Gastroesophageal sphincter (tissue), 4 donors: ENCODE measurements at regions not wholly inside any gene's neighbourhood (a gene's known extent, or its start where the extent isn't known, plus 50 kb on each side); places are given as distances from the start of the nearest gene placed in this dataset.

Source experiments
- ATAC-seq: fragments of 150-250 bp; one replicate; pipeline ENCODE4 v1.9.1; 2016; ENCODE audit warnings: mild to moderate bottlenecking, moderate library complexity
- H3K27ac ChIP-seq, 4 donors: fragments of 200-600 bp; sonication (generic) in 3 of 4; 1 replicate in 3 of 4; 2 replicates in 1 of 4; pipeline ENCODE4 v1.5.1; 2016 to 2019
- H3K27me3 ChIP-seq: fragments of 200-600 bp; sonication (generic); one replicate; pipeline ENCODE4 v1.5.1; 2019
- H3K36me3 ChIP-seq, 2 donors: fragments of 200-600 bp; sonication (generic); one replicate each; pipeline ENCODE4 v1.5.1; 2019; ENCODE audit warnings: control low read depth in 1 of 2
- H3K4me1 ChIP-seq, 3 donors: fragments of 200-600 bp; sonication (generic); 1 replicate in 2 of 3; 2 replicates in 1 of 3; pipeline ENCODE4 v1.5.1; 2016 to 2019; ENCODE audit warnings: control low read depth in 2 of 3
- H3K4me3 ChIP-seq, 2 donors: fragments of 200-600 bp; sonication (generic); one replicate each; pipeline ENCODE4 v1.5.1; 2019; ENCODE audit warnings: mild to moderate bottlenecking in 1 of 2, moderate library complexity in 1 of 2
- H3K9me3 ChIP-seq, 3 donors: fragments of 200-600 bp; sonication (generic); one replicate each; pipeline ENCODE4 v1.5.1; 2017 to 2019; ENCODE audit warnings: control low read depth in 2 of 3
- EP300 ChIP-seq: sonication (generic); formaldehyde crosslinking; IDR thresholded peaks from one replicate; pipeline ENCODE4 v1.6.1; 2017; ENCODE audit warnings: antibody characterized with exemption, mild to moderate bottlenecking
- POLR2A ChIP-seq, 2 donors: fragments of 450-650 bp; IDR thresholded peaks; one replicate each; pipeline ENCODE4 v1.6.1; 2017; ENCODE audit warnings: antibody characterized with exemption in 2 of 2, mild to moderate bottlenecking in 2 of 2, moderate library complexity in 1 of 2
- POLR2AphosphoS5 ChIP-seq: sonication (generic); formaldehyde crosslinking; IDR thresholded peaks from one replicate; pipeline ENCODE4 v1.6.1; 2017; ENCODE audit warnings: antibody characterized with exemption
- WGBS, 2 donors: methylation state at CpG; one replicate each; pipeline ENCODE4 v1.1.5; 2018; ENCODE audit warnings: low coverage in 1 of 2; 5-methylcytosine and 5-hydroxymethylcytosine counted together
- TF ChIP-seq, protein P1 (sequence below), 4 experiments: fragments of 200-600 bp in 2 of 4; fragments of 450-650 bp in 2 of 4; sonication (generic) in 1 of 4; IDR thresholded peaks; one replicate each; pipeline ENCODE4 v1.5.1; 2017 to 2019; ENCODE audit warnings: antibody characterized with exemption in 4 of 4, mild to moderate bottlenecking in 2 of 4, moderate library complexity in 2 of 4

DNA sequence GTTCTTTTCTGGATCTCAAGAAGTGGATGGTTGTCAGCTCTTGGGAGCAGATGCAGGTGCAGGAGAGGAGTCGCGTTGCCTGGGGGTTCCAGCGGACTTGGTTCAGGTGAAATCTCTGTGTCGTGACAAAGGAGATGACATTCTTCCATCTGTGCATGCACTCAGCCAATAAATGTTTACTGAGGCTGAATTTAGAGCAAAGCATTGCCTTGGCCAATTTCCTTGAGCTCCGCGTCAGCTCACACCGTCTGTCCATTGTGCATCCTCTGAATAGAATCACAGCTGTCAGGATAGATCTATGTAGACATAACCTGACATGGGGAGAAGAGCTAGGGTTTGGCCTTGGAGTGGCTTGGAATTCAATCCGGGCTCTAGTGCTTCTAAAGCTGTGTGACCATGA lies 343.7 kb downstream of the GLRX3 start:
- Histone ChIP-seq H3K4me3 (no peak overlapping the region), H3K27me3 (peaks cover 32% of the 10 kb centered on the region), H3K9me3 (no peaks in the 10 kb centered on the region), H3K4me1 (no peaks in the 10 kb centered on the region), H3K27ac (no peak overlapping the region), H3K36me3 (no peaks in the 10 kb centered on the region)
- TF ChIP-seq POLR2AphosphoS5 (no peak), POLR2A (IDR thresholded peaks at IDR 0.05) (no peak), EP300 (no peak)
- TF ChIP-seq, protein P1, sequence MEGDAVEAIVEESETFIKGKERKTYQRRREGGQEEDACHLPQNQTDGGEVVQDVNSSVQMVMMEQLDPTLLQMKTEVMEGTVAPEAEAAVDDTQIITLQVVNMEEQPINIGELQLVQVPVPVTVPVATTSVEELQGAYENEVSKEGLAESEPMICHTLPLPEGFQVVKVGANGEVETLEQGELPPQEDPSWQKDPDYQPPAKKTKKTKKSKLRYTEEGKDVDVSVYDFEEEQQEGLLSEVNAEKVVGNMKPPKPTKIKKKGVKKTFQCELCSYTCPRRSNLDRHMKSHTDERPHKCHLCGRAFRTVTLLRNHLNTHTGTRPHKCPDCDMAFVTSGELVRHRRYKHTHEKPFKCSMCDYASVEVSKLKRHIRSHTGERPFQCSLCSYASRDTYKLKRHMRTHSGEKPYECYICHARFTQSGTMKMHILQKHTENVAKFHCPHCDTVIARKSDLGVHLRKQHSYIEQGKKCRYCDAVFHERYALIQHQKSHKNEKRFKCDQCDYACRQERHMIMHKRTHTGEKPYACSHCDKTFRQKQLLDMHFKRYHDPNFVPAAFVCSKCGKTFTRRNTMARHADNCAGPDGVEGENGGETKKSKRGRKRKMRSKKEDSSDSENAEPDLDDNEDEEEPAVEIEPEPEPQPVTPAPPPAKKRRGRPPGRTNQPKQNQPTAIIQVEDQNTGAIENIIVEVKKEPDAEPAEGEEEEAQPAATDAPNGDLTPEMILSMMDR (IDR thresholded peaks at IDR 0.05) = no peak
- ATAC-seq = no peak
- WGBS, 2 donors = 65 to 86% methylated on average over 8 of the region's 8 CpGs

DNA sequence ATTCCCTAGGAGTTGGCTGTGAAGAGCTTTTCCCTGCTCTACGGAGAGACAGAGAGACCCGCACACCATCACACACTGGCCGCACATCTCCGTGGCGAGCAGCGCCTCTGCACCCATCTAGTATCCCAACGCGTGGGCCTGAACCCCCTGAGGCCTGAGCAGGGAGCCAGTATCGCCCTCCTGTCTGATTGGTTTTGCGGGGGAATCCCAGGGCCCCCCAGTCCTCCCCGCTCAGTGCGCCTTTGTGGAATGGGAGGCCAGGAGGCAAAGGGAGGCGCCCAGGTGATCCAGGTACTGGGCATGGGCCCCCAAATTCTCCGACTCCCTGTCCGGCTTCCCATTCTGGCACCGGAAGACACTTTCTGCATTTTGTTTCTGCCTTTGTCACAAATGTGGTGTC lies 344.3 kb downstream of the GLRX3 start:
- Histone ChIP-seq H3K27ac (no peak overlapping the region), H3K36me3 (no peaks in the 10 kb centered on the region), H3K9me3 (no peaks in the 10 kb centered on the region), H3K4me1 (no peaks in the 10 kb centered on the region), H3K27me3 (peaks cover 38% of the 10 kb centered on the region), H3K4me3 (no peak overlapping the region)
- ATAC-seq = no peak
- 93 to 94% methylated on average over 6 to 7 of the region's 16 CpGs for WGBS, 2 donors
- TF ChIP-seq POLR2A (IDR thresholded peaks at IDR 0.05) (no peak), POLR2AphosphoS5 (no peak), EP300 (no peak)
- TF ChIP-seq, protein P1 (IDR thresholded peaks at IDR 0.05) = no peak

DNA sequence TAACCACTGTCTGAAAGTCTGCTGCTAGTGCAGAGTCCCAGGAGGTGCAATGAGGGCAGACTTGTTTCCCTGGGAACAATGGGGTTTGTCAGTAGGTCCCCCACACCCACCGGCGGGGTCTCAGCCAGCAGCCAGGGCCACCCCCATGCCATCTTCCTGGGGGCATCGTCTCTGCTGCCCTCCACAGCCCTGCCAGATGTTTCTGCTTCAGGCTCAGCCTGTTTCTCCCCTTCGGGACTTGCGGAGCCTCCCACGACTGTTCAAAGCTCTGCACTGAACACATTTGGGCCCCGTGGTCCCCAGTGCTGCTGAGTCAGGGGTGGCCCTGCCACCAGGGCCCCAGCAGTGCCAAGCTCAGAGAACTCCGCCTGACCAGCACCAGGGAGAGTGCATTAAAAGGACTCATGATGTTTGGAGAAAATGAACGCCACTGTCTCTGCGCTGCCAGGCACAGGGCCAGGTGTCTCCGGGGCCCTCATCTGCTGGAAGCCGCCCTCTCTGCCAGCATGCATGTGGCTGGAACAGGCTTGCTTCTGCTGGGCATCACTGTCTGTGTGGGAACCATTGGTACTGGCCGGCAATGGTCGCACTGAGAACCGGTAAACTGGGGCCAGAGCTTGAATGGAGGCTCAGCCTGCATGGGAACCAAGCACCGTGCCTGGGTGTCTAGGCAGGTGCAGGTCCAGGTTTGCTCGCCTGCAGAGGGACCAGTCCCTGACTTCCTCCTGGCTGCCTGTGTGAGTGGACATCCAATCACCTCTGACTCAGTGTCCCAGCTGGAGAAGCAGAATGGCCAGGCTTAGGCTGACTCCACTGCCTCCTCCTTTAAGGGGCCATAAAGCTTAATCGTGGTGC lies 345.1 kb downstream of the GLRX3 start:
- no peak for ATAC-seq
- H3K27ac ChIP-seq = no peak overlapping the region
- H3K4me1 ChIP-seq = no peaks in the 10 kb centered on the region
- 89% methylated on average over 3 of the region's 18 CpGs; no CpG with 5 or more reads in 1 of the 2 donors for WGBS, 2 donors
- TF ChIP-seq POLR2A (IDR thresholded peaks at IDR 0.05) (no peak), EP300 (no peak), POLR2AphosphoS5 (no peak)
- TF ChIP-seq, protein P1 (IDR thresholded peaks at IDR 0.05) = no peak
- H3K9me3 ChIP-seq = no peaks in the 10 kb centered on the region
- H3K36me3 ChIP-seq = no peaks in the 10 kb centered on the region
- peaks cover 40% of the 10 kb centered on the region for H3K27me3 ChIP-seq
- H3K4me3 ChIP-seq = no peak overlapping the region

DNA sequence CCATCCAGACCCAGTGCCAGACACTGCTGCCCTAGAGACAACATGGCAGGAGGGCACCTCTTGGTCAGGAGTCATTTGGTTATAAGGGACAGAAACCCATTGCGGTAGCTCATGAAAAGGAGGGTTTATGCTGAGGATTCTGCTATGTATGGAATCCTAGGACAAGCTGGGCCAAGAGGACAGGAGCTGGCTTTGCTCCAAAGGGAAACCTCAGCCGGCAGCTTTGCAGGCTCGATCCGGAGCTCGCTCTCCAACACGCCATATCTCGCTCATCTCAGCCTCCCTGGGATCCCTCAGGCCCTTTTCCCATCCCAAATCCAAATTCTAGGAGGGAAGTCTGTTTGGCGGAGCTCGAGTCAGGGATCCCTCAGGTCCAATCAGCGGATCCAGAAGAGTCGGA lies 345.7 kb downstream of the GLRX3 start:
- Histone ChIP-seq H3K4me3 (no peak overlapping the region), H3K36me3 (no peaks in the 10 kb centered on the region), H3K4me1 (no peaks in the 10 kb centered on the region), H3K9me3 (no peaks in the 10 kb centered on the region), H3K27ac (no peak overlapping the region), H3K27me3 (peaks cover 40% of the 10 kb centered on the region)
- TF ChIP-seq EP300 = no peak
- TF ChIP-seq POLR2A (IDR thresholded peaks at IDR 0.05) = no peak
- TF ChIP-seq, protein P1 (IDR thresholded peaks at IDR 0.05) = no peak
- TF ChIP-seq POLR2AphosphoS5 = no peak
- ATAC-seq = no peak
- 45 to 75% methylated on average over 1 to 8 of the region's 11 CpGs for WGBS, 2 donors
